EL (cell line): ENCODE measurements at regions not wholly inside any gene's neighbourhood (a gene's known extent, or its start where the extent isn't known, plus 50 kb on each side); places are given as distances from the start of the nearest gene placed in this dataset.
"Not testable (repeated sequence)": the region's sequence is repeated elsewhere in the genome, so short reads cannot be mapped to it uniquely, and the experiment has no call there.

Experiments used
- DNase-seq: peaks from one replicate; pipeline ENCODE4 v3.0.0-alpha.2; 2016

- DNase-seq, result no peak
These were observed 567.4 kb upstream of the TMPRSS15 start for GRCh38 chr21:18970941-18971340.

- no peak for DNase-seq
These were observed 582.0 kb upstream of the TMPRSS15 start for GRCh38 chr21:18985584-18985983.

- DNase-seq, result no peak
These were observed 582.6 kb upstream of the TMPRSS15 start for GRCh38 chr21:18986197-18986596.

- no peak for DNase-seq
These were observed 584.0 kb upstream of the TMPRSS15 start for GRCh38 chr21:18987520-18988026.

- DNase-seq, result no peak
These were observed 586.4 kb upstream of the TMPRSS15 start for GRCh38 chr21:18989953-18990495.

GRCh38 chr21:18991846-18992245 is 588.3 kb upstream of the TMPRSS15 start:
- DNase-seq, result no peak

GRCh38 chr21:19010251-19010650 is 606.7 kb upstream of the TMPRSS15 start:
- DNase-seq, result no peak

GRCh38 chr21:19010996-19011395 is 607.4 kb upstream of the TMPRSS15 start:
- no peak for DNase-seq

GRCh38 chr21:19011451-19011850 is 607.9 kb upstream of the TMPRSS15 start:
- DNase-seq, result no peak

- DNase-seq, result no peak
These were observed 610.3 kb upstream of the TMPRSS15 start for GRCh38 chr21:19013916-19014315.

- no peak for DNase-seq
These were observed 614.9 kb upstream of the TMPRSS15 start for GRCh38 chr21:19018529-19018928.

- no peak for DNase-seq
These were observed 619.4 kb upstream of the TMPRSS15 start for GRCh38 chr21:19022978-19023377.

GRCh38 chr21:19026911-19027310 is 623.3 kb upstream of the TMPRSS15 start:
- DNase-seq, result no peak

- DNase-seq, result no peak
These were observed 626.2 kb upstream of the TMPRSS15 start for GRCh38 chr21:19029816-19030215.

GRCh38 chr21:19031953-19032352 is 628.4 kb upstream of the TMPRSS15 start:
- no peak for DNase-seq

GRCh38 chr21:19034041-19034440 is 630.5 kb upstream of the TMPRSS15 start:
- DNase-seq, result no peak

- DNase-seq, result no peak
These were observed 631.0 kb upstream of the TMPRSS15 start for GRCh38 chr21:19034560-19034959.

GRCh38 chr21:19045876-19046275 is 642.3 kb upstream of the TMPRSS15 start:
- no peak for DNase-seq

- DNase-seq, result no peak
These were observed 644.6 kb upstream of the TMPRSS15 start for GRCh38 chr21:19048098-19048672.

- DNase-seq, result no peak
These were observed 646.0 kb upstream of the TMPRSS15 start for GRCh38 chr21:19049567-19049966.

- no peak for DNase-seq
These were observed 661.6 kb upstream of the TMPRSS15 start for GRCh38 chr21:19065164-19065563.

- no peak for DNase-seq
These were observed 672.4 kb upstream of the TMPRSS15 start for GRCh38 chr21:19076031-19076430.

- no peak for DNase-seq
These were observed 706.1 kb upstream of the TMPRSS15 start for GRCh38 chr21:19109694-19110093.

GRCh38 chr21:19119259-19119658 is 715.7 kb upstream of the TMPRSS15 start:
- not testable (repeated sequence) for DNase-seq

GRCh38 chr21:19120591-19120990 is 717.0 kb upstream of the TMPRSS15 start:
- DNase-seq, result no peak
